Lung microvascular endothelial cell (primary cell): ENCODE measurements at regions not wholly inside any gene's neighbourhood (a gene's known extent, or its start where the extent isn't known, plus 50 kb on each side); places are given as distances from the start of the nearest gene placed in this dataset.
A peak's percentile ranks its signal among the peaks of the same experiment; 100 is the strongest.
"Not testable (repeated sequence)": the region's sequence is repeated elsewhere in the genome, so short reads cannot be mapped to it uniquely, and the experiment has no call there.

Source experiments
- DNase-seq, 2 donors: peaks; one replicate each; pipeline versions ENCODE4 v3.0.0 to v3.0.0-alpha.2; 2010; ENCODE audit warnings: low read depth in 2 of 2

DNA sequence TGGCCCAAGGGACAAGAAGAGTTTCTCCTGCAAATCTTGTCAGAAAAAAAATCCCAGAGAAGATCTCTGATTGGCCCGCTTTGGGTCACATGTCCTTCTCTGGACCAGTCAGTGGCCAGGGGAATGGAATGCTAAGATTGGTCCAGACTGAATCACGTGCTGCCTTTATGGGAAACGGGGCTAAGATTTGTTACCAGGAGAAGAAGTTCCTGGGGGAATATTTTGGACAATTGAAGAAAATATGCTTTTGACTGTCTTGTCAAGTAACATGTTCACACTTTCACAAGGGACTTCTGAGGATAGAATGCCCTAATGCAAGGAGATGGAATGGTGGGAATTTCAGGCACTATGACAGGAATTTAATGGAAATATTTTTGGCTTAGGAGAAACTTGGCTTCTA is 74.1 kb upstream of the SH3PXD2B start:
- no peak for DNase-seq

DNA sequence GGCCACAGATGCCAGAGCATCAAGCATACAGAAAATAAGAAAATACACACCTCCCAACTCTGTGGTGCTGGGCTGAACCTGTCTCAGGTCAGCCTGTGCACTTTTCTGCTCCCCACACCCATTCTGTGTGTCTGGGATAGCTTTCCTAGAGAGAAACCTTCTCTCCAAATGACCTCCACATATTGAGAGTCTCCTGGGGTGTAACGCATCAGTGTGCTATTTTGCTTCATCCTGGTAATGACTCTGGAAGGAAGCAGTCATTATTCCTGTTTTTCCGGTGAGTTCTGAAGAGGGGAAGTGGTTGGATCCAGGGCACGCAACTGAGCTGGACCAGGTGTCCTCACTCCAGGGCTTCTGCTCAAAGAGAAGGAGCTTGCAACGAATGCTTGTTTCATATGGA is 73.2 kb upstream of the SH3PXD2B start:
- DNase-seq, result peak; percentile 8 to 70

DNA sequence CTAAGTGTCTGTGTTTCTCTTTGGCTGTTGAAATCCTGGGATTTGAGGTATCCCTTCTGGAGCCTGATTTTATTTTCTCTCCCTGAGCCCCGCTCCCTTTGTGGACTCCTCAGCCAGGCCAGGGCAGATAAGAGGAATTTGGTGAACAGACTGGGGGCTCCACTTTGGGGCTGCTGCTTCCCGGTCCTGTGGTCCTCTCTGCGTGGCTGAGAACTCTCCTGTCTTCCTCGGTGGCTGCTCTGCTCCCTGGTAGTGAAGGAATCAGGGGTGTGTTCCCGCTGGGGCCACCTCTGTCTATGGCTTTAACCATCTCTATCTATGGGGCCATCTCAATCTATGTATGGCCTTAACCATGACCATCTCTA is 71.7 kb upstream of the SH3PXD2B start:
- DNase-seq, result no peak

DNA sequence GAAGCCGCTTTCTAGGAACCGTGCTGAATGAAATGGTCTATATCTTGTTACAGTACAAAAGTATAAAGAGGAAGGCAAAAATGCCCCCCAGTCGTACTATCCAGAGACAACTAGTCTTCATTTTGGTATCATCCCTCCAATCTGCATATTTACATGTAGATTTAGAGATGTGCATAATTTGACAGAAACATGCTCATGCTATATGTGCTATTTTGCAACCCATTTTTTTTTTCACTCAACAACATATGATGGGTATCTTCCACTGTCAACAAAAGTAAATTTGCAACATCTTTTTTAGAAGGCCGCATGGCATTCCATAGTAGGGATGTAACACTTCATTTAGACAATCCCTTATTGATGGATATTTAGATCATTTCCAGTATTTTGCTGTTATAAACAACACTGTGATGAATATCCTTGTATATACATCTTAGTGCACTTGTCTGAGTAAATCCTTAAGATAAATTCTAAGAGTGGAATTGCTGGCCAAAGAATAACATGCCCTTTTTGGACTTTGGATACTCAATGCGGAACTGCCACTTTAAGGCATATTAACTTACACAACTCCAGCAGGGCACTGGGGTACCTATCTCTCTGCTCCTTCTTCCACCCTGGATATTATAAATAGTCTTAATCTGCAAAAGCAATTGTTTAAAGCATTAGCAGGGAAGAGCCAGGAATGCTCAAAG is 71.1 kb upstream of the SH3PXD2B start:
- DNase-seq, result no peak

DNA sequence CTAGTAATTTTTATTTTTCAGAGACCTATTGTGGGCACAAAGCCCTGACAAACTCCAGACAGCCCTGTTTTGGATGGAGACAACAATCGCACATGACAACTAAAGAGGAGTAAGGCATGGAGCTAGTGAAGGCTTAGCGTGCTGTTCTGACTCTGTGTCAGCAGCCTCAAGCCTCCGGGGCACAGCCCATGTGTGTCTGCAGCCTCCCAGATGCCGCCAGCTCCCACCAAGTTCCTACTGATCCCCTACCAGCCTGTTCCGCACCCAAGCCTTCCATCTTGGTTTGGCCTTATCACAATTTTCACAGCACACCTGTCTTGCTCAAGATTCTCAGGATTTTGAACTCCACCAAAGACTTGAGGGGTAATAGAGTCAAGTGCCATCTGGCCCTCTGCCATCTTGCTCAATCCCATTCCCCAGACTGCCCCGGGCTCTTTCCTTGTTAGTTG is 70.3 kb upstream of the SH3PXD2B start:
- DNase-seq, result no peak

DNA sequence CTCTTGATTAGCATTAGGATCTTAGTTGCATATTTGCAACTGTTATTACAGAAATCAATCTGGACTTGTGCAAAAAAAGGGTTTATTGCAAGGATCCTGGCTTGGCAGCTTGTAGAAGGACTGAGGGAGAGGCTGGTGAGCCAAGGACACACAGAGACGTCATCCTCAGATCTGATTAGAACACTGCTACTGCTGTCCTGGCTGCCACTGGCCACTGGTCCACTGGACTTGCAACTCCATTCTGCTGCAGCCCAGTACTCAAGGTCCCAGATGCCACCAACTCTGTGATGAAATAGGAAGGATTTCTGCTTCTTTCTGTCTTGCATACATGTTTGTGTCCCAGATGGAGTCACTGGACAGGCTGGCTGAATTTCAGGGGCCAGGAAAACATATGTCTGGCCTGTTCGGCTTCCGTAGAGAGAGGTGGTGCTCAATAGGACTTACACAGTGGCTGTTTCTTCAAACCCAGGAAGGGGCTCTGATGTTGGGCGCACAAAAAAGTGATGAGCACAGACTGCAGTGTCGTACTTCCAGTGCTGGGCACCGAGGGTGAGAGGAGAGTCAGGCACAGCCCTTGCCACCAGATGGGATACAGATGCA is 68.9 kb upstream of the SH3PXD2B start:
- DNase-seq, result no peak

DNA sequence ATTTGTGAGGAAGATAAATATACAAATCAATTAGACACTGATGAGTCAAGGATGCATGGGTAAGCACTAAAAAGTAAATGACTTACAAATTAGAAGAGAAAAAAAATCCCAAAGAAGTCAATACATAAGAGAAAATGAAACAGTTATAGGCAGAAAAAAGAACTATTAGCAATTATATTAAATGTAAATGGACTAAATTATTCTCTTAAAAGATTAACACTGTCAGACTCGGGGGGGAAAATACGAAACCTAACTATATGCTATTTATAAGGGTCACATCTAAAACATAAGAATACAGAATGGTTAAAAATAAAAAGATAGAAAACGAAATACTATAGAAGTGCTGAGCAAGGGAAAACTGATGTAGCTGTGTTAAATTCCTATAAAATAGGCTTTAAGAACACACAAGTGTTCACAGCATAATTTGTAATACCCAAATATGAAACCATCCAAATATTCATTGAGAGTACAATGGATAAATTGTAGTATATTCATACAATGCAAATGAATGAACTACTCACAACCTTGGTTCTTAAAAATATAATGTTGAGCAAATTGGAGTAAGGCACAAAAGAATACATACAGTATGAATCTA is 67.1 kb upstream of the SH3PXD2B start:
- DNase-seq, result no peak

DNA sequence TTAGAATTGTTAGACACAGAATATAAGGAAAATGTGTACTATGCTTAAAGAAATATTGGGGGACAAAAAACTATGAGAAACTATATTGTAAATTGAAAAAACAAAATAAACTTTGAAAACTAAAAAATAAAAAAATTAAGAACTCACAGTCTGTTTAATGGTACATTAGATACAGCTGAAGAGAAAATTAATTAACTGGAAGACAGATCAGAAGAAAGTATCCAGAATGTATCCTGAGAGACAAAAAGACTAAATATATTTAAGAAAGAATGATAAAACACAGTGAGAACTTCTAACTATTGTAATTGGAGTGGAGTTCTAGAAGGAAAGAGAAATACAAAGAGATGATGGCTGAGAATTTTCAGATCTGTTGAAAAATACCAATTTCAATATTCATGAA is 57.6 kb upstream of the SH3PXD2B start:
- DNase-seq, result no peak

DNA sequence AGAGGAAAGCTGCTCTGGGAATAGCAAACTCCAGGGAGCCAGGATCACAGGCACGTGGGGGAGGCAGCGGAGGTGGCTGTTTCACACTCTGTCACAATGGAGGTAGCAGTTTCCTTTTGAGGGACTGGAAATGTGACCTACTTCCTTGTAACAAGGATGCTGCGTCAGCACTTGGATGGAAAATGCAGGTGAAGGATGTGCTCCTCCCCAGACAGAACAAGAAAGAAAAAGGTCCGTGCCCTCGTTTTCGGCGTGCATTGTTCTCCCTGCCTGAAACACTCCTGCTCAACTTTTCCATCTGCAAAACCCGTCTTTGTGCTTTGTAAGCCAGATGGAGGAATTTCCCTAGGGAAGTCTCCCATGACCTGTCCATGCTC is 55.1 kb upstream of the SH3PXD2B start:
- DNase-seq, result no peak

DNA sequence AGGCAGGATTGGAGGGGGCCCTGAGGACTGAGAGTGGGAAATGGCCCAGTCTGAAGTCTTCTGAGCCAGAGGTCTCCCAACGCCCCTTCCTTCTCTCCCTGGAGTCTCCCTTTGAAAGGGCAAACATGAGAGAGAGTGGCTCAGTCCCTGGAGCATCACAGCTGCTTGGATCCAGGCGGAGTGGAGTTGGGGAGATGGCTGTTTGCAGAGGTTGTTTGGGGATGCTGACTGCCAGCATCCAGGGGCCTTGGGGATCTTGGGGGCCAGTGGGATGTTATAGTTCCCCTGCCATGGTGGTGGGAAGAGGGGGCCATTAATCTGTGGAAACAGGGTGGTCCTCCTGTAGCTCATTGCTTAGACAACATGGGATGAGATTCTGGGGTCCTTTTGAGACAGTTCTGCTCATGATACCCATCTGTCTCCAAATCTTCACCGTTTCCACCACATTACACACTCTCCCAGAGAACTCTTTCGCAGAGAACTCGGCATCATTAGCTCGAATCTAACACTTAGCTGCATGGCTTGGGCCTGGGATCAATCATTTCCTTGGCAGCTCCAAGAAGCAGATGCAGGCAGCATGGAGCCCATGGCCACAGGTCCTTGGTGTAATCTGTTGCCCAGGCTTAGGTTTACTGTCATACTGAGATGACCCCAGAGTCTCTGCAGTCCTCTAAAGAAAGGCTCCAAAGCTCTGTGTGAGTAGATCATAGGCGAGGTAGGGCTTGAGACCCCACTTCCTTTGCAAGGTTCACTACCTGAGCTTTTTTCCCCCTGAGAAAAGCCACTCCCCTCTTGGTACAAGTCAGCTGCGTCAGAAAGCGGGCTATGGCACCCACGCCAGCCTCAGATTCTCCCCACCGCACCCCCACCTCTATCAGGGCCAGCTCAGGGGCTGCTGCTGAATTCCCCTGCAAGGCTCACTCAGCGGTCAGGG is 54.4 kb upstream of the SH3PXD2B start:
- no peak for DNase-seq

DNA sequence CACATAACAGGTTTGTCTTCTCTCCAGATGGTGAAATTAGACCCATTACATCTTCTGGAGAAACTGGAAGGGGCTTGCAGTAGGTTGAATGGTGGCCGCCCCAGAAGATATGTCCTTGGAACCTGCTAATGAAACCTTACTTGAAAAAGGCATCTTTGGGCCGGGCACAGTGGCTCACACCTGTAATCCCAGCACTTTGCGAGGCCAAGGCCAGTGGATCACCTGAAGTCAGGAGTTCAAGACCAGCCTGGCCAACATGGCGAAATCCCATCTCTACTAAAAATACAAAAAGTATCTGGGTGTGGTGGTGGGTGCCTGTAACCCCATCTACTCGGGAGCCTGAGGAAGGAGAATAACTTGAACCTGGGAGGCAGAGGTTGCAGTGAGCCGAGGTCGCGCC is 53.2 kb upstream of the SH3PXD2B start:
- not testable (repeated sequence) for DNase-seq

DNA sequence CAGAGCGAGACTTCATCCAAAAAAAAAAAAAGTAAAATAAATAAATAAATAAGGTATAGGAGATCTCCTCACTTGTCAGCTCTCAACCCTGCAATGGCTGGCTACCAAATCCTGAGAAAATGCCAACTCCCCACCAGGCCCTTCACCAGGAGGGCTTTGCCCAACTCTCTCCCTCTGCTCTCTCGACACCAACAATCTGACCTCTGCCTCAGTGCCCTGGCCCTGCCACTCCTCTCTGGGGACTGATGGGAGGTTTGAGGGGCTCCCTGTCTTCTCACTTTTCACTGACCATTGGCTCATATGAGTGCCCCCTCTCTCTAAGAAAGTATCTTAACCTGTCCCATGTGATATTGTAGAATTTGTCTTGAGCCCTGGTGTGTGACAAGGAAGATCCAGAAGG is 52.6 kb upstream of the SH3PXD2B start:
- DNase-seq, result no peak

DNA sequence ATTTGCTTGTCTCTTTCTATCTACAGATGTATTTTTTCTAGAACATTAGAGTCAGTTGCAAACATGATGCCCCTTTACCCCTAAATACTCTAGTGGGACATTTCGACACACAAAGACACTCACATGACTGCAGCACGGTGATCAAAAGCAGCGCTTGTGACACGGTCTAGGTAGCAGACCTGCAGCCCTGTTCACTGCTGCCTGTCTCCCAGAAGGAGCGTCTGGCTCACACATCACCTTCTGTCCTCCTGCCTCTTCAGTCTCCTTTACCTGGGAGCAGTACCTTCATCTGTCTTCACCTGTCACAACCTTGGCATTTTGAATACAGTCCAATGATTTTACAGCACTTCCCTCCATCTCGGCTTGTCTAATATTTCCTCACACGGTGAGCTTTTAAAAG is 51.9 kb upstream of the SH3PXD2B start:
- DNase-seq, result no peak

DNA sequence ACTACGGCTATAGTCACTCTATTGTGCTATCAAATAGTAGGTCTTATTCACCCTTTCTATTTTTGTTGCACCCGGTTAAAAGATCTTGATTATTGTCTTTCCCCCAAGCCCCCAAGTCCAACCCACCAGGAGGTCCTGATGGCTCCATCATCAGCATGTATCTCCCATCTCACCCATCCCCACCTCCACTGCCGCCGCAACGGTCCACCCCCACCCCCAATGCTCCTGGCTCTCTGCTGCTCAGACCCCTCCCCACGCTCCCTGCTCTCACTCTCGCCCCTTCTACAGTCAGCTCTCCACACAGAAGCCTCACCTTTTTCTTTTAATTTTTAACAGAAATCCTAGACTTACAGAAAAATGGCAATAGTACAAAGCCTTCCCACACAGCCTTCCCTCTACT is 51.5 kb upstream of the SH3PXD2B start:
- no peak for DNase-seq

DNA sequence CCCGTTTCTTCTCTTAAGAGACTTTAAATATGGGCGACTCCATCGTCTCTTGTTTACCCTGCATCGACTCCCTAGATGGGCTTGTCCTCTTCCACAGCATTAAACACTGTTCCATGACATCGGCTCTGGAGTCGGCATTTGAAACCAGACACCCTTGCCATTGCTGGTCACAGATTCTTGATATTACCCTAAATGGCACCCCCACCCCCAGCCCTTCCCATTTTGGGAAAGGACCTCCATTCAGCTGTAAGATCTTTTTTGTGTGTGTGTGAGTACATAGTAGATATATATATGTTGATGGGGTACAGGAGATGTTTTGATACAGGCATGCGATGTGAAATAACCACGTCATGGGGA is 51.1 kb upstream of the SH3PXD2B start:
- DNase-seq, result no peak

DNA sequence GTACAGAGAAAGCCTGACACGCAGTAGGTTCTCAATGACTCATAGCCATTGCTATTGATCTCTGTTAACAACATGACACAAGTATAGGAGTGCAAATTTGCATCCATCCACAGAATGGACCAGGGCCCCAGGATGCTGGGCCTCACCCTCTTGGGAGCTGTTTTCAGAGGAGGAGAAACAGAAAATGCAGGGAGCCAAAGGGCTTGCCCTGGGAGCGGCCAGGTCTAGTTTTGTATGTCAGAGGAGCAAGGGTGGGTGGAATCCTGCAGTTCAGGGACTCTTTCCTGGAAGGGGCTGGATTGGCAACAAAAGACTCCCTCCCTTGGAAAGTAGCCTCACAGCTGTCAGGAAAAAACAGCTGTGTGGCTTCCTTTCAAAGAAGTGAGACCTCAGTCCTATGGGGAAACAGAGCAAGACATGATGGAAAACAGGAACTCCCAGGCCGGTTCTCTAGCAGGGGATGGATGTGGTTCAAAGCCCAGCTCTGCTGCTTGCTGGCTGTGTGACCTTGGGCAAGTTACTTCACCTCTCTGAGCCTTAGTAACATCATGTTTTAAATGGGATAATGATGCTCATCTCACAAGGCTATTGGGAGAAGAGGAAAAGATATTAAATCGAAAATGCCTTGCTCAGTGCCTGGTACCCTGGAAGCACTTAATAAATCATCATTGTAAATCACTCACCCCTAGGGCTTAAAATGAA is 50.5 kb upstream of the SH3PXD2B start:
- no peak for DNase-seq

DNA sequence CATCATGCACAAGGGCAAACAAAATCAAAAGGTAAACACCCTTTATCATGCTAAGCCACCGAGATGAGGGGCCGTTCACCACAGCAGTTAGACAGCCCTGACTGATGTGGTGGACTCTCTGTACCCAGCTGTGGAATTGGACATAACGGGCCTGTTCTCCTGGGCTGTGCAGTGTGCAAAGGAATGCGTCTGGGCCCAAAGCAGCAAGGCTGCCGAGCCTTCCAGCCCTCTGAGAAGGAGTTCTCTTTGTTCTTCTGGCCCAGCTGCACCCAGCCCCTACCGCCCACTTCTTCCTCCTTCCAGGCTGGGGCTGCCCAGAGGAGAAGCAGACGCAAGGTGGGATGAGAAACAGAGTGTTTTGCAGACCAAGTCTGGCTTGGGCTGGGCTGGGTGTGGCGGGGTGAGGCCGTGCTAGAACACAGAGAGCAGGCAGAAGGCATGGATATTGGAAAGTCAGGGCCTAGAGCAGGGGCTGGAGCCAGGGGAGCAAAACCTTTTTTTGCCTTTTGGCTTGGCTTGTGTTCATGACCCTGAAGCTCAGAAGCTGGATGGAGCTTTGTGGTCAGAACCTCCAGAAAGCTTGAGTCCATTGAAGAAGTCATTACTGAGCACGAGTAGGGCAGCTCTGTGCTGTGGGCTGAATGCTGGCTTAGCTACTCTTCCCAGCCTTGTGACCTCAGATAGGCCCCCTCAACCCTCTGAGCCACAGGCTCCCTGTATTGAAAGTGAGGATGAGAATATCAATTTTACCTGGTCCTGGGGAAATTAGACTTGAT is 49.8 kb upstream of the SH3PXD2B start:
- no peak for DNase-seq
